ENCODE measurements at regions not wholly inside any gene's neighbourhood (a gene's known extent, or its start where the extent isn't known, plus 50 kb on each side); places are given as distances from the start of the nearest gene placed in this dataset.
A peak's percentile ranks its signal among the peaks of the same experiment; 100 is the strongest.

DNA sequence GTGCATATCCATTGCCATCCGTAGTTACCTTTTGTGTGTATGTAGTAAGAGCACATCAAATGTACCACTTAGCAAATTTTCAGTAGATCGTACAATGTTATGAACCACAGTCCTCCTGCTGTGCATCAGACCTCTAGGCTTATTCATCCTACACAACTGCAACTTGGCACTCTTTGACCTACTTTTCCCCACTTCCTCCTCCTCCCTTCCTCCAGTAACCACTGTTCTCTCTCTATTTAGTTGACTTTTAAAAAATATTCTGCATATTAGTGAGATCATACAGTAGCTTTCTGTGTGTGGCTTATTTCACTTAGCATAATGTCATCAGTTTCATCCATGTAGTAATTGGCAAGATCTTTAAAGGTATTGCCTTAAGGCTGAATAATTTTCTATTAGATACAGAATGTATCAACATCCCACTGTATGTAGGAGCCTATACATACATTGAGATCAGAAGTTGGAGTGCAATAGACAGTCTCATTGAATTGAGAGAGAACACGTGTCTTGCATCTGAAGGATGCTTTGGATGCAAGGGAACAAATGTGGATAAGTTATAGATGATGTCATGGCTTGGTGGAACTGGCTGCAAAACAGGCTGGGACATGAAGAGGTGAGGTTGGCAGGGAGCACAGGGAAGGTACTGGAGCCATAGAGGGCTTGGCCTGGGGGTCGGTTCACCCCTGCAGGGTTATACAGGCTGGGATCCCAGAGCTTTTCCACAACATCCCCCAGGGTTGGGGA lies 83.0 kb upstream of the FAM180A start:
- peak; percentile 15 for DNase-seq (ENCODE audit: low read depth)

DNA sequence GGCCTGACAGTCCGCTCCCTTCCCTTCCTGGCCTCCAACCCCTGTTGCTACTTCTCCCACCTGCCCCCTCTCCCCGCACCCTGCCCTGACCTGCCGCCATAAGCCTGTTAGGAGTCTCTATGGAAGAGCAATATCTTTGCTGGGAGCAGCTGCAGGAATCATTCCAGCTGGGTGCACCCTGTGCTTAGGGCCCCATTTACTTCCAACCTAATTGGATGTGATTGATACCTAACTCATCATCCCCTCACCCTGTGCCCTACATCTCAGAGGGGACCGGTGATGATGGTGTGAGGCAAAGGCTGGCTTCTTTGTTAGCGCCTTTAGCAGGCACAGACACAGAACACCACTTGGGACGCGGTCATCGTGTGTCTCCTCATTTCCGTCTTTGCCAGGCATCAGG lies 80.0 kb upstream of the FAM180A start:
- DNase-seq (ENCODE audit: low read depth) = no peak

DNA sequence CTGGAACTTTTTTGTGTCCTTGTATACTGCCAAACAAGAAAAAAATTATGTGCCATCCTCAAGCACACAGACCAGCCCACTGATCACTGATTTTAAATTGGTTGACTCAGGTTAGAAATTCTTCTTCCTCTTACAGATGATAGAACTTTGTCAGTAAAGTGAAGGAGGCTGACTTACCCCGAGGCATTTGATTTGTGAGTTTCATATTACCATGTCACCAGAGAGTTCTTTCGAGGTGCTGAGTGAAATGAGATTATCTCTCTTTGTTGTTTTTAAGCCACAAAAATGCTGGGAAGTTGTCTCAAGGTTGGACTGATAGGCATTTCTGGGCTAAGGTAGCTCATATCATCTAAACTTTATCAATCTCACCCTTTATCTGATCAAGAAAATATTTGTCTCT lies 78.8 kb upstream of the FAM180A start:
- no peak for DNase-seq (ENCODE audit: low read depth)

DNA sequence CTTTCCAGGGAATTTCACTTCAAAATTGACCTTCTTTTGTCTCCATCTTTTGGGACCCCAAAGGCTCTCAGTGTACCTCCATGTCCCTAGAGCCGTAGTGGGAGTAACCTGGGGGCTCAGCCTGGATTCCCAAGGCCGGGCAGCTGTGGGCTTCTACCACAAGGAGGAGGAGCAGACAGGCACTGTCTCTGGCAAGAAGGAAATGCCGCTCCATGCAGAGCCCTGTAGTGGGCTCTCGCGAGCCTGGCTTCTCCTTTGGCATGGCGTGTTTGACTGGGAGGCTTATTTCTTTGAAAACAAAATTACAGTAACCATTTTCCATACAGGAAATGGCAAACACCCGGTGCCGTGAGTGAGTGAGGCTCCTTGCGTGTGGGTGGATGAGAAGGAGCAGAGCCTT lies 76.8 kb upstream of the FAM180A start:
- DNase-seq (ENCODE audit: low read depth) = peak; percentile 26

DNA sequence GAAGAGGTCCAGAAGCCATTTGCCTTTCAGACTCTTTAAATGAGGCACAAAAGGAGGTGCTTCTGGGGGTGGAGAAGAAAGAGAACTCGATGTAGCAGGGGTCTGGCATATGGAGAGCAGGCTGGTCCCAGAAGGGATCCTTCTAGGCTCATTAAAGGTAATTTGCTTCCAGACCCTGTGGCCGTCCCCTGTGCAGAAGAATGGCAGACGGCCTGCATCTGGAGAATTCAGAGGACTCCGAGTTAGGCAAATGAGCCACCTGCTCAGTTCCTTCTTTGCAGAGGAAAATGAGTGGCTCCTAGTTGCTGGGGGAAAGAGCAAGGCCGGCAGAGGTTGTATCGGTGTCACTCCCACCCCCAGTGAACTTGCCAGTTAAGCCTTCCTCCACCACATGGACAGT lies 73.8 kb upstream of the FAM180A start:
- no peak for DNase-seq (ENCODE audit: low read depth)

DNA sequence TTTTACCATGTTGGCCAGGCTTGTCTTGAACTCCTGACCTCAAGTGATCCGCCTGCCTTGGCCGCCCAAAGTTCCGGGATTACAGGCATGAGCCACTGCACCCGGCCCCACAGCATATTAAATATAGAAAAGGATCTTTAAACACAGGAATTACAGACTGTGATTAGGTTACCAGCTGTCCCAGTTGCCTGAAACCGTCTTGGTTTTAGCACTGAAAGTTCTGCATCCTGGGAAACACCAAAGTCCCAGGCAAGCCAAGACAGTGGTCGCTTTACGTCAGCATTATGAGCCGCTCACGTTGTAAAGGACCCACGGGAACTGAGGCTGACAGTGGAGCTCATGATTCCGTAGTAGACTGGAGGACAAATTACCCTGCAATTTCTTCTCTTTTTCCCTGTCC lies 69.0 kb upstream of the FAM180A start:
- DNase-seq (ENCODE audit: low read depth) = no peak

DNA sequence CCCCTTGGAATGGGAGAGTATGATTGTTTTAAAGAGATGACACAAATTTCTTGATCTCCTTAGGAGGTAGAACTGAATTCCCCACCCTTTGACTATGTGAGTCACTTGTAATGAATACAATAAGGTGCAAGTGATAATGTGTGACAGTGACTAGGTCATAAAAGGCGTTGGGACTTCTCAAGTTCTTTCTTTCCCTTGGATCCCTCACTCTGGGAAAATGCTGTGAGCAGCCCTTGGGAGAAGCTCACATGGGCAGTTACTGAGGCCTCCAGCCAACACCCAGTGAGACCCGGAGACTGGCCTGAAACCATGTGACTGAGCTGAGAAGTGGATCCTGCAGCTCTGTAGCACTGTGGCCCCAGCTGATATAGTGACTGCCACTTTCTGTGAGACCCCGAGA lies 66.4 kb upstream of the FAM180A start:
- DNase-seq (ENCODE audit: low read depth) = no peak

DNA sequence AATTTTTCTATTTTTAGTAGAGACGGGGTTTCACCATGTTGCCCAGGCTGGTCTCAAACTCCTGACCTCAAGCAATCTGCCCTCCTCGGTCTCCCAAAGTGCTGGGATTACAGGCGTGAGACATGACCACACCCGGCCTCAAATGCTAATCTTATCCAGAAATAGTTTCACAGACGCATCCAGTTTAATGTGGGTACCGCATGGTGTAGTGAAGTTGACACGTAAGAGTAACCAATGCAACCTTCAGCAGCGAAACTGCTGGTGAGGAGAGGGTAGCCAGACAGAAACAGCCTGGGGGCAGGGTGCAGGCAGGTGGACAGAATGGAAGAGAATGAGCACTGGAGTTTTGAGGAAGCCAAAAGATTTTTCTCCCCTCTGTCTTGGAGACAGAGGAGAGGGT lies 63.5 kb upstream of the FAM180A start:
- no peak for DNase-seq (ENCODE audit: low read depth)

DNA sequence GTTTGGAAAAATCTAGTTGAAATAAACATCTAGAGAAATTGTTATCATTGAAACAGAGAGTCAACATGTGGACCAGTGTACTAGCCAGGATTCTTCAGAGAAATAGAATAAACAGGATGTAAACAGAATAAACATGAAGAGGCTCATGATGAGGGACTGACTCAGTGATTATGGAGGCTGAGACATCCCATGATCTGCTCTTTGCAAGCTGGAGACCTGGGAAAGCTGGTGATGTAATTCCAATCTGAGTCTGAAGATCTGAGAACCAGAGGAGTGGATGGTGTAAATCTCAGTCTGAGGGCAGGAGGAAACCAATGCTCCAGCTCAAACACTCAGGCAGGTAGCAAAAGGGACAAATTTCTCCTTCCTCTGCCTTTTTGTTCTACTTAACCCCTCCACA lies 62.9 kb upstream of the FAM180A start:
- DNase-seq (ENCODE audit: low read depth) = no peak

DNA sequence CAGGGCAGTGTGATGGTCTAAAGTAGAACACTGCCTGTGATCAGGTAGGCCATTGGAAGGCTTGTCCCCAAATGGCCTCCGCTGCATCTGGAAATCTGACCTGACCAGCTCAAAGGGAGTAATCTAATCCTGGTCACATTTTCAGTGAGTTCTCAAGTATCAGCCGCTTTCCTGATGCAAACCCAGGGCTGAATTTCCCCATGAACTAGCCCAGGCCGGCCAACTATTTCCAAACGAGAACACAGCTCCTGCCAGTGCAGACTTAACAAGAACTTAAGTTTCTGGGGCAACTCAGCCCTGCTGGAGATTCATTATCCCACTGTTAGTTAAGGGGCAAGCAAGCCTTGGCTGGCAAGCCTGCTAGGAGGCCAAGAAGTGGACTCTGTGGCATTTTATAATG lies 59.6 kb upstream of the FAM180A start:
- DNase-seq (ENCODE audit: low read depth) = no peak

DNA sequence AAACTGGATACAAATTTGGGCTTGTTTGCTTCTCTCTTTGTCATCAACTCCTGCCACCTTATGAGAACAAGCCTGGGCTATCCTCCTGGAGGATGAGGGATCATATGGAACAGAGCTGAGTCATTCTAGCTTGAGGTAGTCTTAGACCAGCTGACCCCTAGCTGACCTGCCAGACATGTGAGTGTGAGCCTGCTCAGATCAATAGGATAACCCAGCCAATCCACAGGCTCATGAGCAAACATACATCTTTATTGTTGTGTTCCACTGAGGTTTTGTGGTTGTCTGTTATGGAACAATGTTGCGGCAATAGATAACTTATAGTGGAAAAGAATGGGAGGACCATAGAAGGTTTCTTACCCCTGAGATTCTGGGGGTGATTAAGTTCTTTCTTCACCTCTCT lies 54.5 kb upstream of the FAM180A start:
- no peak for DNase-seq (ENCODE audit: low read depth)

DNA sequence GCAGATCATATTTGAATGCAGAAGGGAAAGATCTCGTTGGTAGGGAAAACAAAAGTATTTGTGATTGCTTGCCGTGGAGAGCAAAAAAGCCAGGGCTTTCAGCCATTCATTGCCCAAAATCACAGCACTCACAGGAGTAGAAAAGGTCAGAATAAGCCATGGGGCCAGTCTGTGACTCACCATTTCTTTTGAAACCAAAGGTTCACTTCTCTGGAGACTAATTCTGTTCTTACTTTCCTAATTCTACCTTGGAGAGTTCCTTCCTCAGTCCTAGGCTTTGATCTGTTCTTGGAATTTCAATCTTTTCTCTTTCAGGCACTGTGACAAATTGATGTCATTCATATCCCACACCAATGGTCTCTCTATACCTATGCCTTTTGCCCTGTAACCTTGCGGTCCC lies 54.1 kb upstream of the FAM180A start:
- DNase-seq (ENCODE audit: low read depth) = no peak

DNA sequence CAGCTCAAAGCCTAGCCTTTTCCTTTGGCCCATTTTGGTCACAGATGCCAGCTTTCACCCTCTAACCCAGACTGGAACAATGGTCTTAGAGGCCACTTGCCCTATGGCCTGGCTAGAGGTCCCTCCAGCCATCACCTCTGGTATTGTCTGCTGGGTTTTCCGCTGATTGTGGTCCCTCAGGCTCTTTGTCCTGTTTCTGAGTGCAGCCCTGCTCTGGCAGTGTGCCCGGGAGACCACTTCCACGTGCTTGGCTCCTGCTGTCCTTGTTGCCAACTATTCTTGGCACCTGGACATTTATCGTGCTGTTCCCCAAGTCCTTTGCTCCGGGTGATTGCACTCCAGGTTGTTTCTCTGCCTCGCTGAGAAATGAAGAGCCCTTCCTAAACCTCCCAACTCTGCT lies 53.3 kb upstream of the FAM180A start:
- no peak for DNase-seq (ENCODE audit: low read depth)

DNA sequence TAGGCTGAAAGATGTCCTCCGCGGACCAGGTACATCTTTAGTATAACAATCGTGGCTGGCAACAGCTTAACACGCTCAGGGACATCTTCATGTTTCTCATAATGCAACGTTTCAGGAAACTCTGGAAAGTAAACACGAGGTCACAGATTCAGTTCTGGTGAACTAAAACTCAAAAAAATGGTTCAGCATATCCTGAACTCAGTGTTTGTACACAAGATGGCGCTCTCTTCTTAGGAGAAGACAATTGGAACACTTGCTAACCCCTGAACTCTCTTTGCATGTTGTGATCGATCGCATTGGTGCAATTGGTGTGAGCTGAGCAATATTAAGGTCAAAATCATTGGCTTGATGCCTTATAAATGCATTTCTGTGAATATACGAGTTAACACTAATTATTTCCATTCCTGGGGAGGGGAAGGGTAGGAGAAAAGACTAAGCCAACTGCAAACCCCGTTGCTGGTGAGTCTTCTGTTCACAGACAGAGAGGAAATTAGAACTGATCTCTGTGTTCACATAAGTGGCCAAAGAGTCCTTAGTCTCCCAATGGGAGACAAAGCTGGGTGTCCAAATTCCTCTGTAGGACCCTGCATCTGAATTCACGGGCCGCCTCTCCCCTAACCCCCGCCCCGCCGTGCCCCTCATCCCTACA lies 52.6 kb upstream of the FAM180A start:
- DNase-seq (ENCODE audit: low read depth) = peak; percentile 46

DNA sequence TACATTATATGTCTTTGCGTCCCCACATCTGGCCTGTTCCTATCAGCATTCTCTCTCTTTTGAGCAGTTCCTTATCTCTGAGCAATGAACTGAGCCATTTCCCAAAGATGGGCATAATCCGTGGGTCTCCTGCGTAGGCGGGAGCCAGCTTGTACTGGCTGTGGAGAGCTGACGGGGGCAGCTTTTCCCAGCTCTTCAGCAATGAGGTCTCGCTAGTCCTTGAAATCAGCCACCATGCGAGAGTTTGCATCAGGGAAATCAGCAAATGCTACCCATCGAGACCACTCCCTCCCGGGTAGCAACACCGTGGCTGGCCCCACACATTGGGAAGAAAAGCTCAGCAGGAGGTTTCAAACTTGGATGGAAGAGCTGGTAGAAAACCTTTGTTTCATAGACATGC lies 51.9 kb upstream of the FAM180A start:
- no peak for DNase-seq (ENCODE audit: low read depth)

DNA sequence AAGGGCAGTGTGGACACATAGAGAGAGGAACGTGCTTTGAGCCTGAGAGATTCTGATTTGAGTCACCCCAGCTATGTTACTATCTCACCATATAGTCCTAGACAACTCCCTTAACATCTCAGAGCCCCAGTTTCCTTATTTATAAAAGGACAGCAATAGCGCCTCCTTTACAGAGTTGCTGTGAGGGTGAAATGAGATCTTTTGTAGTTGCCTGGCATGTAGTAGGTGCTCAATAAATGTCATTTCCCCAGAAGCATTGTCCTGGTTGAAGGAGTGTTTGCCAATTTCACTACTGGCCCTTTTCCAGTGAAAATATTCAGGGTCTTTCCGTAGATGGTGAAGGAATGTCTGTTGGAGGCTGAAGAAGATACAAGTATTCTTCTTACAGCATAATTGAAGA lies 51.3 kb upstream of the FAM180A start:
- no peak for DNase-seq (ENCODE audit: low read depth)

Measured in Daoy (cell line).